NCI-H526 treated with DMSO at 0.1 percent for 48 hours (cell line): ENCODE measurements at regions not wholly inside any gene's neighbourhood (a gene's known extent, or its start where the extent isn't known, plus 50 kb on each side); places are given as distances from the start of the nearest gene placed in this dataset.

ENCODE experiments used
- DNase-seq: peaks from one replicate; lab custom pipeline; 2025; lab: John Stamatoyannopoulos, UW

DNA sequence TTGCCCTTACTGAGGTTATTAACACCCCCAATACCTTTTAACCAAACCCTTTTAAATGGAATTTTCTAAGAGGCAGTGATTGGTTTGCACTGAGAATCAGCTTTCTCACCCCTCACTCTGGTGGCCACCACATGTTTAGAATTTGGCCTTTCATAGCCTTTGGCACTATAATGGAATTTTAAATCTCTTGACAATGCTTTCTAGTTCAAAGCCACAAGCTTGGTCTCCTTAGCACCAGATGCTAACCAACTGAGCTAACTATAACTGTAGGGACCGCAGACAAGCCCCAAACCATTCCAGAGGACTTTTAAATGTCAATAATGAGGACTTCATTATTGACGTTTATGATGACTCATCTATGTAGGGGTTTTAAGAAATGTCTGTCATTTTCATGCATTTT is 238.7 kb upstream of the SNX7 start:
- DNase-seq = no peak

DNA sequence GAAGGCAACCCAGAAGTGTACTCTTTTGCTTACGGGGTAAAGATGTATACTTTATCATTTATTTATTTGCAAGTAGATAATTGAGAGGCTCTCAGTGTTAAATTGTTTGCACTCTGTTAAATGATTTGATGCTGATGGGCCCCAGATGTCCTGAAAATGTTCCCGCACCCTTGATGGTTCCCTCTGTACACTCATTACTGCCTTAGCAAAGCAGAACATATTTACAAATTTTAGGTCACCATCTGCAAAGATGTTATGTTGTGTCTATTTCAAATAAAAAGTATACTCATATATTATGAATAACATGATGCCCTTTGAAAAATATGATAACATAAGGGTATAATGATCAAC is 240.5 kb upstream of the SNX7 start:
- DNase-seq = no peak

DNA sequence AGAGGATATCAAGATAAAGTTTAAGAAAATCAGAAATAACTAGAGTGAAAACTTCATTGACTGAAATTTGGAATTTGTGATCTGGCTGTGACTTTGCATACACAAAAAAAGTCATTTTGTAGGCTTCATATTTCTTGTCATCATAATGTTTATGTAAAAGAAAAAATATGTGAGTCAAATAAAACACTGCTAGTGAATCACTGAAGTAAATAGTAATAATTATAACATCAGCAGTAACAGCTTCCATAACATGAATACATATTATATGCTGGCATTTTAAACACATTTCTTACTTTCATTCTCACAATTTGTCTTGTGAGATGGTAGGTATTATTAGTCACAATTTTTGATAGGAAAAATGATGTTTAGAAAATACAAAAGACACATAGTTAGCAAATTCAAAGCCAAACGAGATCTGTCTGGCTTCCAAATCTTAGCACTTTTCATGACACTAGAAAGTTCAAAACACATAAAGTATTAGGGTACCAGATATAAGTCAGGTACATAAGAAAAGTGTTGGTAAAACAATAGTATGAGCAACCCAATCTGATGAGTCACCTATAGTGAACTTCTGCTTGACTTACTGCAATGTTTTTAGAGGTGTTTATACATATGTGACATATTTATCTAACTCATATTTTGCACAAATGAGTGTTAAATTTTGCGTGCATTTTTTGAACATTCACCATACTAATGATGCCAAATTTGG is 241.0 kb upstream of the SNX7 start:
- DNase-seq = no peak

DNA sequence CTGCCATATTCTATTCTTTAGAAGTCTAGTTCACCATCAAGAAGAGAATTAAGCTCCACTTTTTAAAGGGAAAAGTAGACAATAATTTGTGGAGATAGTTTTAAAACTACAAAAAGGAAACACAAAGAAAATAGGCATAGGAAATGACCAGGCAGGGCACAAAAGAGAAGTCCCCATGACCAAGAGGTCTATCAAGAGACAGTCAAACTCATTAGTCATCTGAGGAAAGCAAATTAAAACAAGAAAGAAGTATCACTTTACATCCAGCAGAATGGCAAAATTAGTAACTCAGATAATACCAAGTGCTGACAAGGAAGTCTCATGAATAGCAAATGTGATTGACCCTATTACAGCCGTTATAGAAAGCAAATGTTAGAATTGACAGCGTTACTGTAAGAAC is 243.7 kb upstream of the SNX7 start:
- no peak for DNase-seq

DNA sequence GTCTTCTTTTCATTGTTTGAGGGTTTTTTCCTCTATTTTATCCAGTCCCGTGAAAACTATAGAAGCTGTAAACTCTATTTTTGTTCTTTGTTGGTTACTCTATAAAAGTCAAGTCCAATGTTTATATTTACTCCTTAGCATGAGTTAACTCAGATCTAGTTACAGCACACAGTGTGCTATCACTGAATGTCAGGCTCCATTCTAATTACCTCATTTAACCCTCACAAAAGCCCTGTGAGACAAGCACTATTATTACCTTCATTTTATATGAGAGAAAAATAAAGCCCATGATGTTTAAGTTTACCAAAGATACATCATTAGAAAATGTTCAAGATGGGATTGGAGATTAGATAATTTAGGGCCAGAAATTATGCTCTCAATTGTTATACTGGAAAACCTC is 251.4 kb upstream of the SNX7 start:
- no peak for DNase-seq

DNA sequence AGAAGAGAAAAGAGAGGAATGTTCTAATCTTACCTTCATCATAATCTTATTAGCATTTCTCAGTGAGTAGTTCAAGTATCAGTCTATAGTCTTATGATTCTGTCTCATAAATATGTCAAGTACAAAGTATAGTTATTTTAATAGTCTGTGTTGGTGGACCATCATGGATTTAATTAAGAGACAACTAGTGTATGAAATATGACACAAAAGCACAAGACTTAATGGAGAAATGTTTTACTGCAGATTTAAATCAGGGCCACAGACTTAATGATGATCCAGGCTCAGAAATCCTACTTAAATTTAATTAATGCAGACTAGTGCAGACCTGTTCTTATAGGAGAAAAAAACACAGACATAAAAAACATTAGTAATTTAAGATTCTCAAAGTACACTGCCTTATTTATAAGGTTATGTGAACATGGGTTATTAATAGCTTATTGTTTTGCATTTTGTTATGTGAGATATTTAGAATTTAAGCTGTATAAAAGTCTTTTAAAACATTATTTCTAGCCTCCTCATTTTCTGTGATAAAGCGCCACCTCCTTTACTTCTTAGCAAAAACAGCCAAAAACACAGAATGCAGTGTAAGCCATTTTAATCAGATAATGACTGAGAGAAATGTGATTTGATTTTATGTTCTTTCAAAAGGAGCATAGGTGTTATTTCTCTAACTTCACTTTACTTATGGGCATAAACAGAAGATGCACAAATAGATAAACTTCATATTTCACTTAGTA is 255.0 kb upstream of the SNX7 start:
- DNase-seq = no peak

DNA sequence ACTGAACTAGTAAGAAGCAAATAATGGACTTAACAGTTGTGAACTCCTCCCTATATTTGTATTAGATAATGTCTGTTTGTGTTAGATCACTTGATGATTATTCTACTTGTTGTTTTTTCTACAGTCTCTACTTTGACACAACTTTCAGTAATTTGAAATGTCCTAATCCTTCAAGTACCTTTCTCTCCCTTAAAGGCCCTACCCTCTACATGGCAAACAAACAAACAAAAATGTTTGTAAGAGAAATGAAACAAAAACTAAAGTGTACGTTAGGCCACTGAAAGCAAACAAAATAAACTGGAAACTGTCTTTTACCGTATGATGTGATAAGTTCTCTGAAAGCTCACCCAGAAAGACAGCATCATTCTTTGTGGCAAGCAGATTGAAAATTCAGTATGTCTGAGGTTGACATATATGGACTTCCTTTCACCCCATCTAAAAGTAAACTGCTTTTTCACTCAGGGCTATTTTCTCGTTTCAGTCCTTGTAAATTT is 255.9 kb upstream of the SNX7 start:
- DNase-seq = no peak

DNA sequence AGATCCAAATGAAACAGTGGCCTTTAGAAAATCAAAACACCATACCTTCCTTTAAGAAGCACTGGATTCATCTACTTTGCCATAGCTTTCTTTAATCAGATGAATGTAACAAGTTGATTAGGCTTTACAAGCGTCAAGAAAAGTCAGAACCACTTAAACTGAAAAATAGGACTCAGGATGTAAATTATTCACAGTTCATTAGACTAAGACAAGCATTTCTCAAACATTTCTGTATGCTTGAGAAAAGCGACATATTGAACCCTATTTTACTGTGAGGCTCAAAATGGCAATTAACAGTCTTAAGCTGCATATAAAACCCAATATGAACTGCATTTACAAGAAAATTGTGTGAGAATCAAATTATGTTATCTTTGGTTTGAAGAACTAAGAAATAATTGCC is 256.7 kb upstream of the SNX7 start:
- DNase-seq = no peak

DNA sequence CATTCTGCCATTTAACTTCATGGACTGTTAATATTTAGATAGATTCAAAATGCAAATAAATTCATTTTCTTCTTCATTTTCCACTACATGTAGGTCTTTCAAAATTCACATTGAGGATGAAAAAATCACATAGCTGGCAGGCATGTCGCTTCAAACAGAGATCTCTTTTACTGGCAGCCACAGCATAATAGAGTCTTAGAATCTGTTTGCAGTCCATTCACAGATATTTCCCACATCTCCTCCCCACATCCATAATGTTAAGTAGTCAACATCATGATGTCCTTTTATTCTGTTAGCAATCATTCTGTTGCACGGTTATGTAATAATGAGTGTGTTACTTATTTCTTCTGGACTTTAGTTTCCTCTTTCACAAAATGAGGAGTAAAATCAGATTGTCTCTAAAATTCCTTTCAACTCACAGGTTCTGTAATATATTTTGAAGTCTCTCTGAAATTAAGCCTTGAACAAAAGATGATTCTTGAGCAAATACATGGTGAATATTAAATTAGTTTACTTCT is 257.5 kb upstream of the SNX7 start:
- DNase-seq = no peak

DNA sequence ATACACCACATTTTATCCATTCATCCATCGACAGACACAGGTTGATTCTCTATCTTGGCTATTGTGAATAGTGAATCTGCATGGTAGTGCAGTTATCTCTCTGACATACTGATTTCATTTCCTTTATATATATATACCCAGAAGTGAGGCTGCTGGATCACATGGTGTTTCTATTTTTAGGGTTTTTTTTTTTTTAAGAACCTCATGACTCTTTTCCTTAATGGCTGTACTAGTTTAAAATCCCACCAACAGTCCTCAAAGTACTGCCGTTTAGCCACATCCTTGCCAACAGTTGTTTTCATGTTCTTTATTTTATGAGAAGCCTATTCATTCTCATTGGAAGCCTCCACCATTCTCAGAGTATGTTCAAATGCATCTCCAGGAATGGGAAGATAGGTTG is 258.7 kb upstream of the SNX7 start:
- DNase-seq = no peak

DNA sequence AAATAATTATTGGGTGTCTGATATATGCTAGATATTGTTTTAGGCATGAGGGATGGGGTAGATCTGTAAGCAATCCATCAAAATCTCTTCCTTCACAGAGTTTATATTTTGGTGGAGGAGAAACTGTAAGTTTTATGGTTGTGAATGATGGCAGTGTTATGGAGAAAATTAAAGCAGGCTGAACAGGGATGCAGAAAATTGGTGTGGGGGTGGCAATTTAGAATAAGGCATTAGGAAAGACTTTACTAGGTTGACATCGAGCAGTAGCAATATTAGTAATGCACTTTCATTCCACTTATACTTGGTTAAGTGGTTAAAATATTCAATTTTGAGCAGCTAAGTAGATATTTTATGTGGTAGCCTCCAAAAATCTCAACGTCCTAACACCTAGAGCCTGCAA is 261.1 kb upstream of the SNX7 start:
- DNase-seq = no peak

DNA sequence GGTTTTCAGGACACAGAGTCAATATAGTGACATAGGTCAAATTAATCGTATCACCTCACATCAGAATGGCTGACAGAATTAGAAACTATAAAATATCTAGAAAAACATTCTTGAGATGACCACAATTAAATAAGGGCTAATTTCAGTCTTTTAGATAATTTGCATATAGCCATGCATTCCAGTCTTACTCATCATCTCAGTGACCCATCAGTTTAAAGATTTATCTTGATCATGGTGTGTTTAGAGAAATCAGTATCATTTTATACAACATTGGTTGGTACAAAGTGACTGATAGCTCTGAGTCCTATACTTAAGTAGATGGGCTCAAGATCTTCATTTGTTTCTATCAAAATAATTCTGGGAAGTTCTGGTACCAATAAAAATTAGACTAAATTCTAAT is 262.3 kb upstream of the SNX7 start:
- no peak for DNase-seq

DNA sequence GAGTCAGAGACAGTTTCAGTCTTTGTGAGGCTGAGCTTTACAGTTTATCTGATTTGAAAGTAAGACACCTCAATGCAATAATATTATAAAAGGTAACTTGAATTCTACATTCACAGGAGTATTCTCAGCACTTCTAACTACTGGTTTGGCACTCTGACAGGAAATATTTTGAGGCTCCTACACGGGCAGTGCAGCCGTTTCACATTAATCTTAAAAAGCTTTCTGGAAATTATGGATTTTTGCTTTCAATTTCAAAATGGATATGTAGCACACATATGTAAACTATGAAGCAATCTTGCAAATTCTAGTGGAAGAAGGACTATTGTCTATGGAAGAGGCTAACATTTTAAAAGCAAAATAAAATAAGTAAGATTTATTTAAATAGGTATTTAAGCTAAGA is 262.9 kb upstream of the SNX7 start:
- no peak for DNase-seq

DNA sequence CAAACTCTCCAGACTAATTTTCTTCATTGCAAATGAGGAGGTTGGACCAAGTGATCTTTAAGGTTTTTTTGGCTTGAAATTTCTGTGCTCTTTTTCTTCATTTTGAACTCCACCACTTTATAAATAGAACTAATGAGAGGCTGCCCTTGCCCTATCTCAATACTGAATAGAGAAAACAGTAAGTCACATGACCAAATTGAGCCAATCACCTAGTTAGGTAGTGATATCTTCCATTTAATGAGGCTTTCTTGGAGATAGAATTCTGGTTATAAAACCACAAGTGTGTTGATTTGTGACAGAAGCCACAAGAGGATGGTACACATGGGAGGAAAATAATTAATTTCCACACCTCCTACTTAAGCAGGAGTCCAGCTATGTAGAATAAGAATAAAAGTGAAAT is 263.4 kb upstream of the SNX7 start:
- no peak for DNase-seq

DNA sequence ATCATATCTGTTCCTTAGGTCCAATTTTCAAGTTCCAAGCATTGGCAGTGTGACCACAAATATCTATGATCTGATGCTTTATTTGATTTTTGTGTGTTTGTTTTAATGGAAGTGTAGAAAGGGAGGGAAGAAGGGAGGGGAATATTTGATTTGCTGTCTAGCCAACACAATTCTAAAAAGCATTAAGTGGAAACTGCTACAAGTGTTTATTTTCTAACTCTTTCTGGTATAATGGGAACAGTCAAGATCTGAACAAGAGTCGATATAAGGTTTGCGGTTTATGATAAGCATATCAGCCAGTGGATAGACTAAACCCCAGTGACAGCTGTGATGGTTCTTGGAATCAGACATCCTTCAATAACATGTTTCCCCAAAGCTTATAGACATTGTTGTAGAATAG is 267.8 kb upstream of the SNX7 start:
- DNase-seq = no peak

DNA sequence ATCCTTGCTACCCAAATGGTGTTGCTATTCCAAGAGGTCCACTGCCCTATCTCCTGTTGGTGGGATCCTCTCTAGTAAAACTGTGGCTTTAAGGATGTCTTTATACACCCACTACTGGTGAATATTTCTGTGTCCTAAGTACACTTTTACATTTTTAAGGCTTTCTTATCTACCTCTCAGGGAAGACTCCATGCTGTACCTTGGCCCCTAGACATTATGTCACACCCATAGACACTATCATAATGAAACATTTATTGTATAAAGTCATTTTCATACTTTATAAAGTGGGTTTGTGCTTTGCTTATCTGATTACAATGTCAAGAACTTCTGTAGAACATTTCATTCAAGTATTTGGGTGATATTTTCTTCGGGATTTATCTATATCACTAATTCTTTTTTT is 270.3 kb upstream of the SNX7 start:
- DNase-seq = no peak

DNA sequence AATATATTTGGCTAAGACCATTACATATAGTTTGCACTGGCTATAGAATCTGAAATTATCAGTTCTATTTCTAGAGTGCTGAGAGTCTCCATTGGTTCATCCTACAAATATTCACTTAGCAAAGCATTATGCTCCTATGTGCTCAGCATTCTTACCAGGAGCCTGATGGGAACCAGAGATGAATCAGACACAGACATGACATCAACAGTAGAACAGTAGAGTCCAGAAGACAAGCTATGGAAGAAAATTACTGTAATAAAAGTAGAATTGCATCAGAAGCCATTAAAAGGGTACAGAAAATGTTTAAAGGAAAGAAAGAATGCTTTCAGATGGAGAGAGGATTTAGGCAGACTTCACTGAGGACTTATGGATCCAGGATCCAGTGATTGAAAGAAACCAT is 271.7 kb upstream of the SNX7 start:
- DNase-seq = no peak

DNA sequence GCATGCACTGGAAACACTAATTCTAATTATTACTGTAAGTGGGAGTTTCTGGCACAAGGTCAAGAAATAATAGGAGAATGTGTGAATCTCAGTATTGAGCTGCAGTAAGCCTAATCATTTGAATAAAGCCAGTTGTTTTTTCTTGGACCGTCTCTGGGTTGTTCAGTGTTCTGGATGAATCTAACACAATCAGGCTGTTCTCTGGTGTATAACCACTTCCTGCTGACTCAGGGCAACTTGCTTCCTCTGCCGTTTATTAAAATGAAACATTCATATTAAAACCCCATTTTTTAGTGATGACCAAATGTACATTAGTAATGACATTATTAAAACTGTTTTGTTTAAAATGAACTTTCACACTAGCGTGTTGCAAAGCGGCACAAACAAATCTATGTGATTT is 273.1 kb upstream of the SNX7 start:
- DNase-seq = no peak

DNA sequence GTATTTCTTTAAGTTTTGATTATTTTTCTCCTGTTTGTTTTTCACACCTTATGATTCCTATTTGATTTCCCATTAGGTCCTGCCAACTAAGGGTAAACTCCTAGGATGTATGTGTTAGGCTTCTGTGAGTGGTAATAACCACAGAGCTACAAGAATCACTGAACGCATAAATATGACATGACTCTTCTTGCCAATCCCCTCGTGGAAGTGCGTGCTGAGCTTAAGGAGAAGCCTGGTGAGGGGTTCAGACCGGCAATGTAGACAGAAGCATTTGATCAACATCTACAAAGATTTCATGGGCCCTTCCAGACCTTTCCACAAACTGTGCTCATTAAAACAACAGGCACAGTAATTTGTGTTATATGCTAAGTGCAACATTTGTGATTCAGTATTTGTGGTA is 273.8 kb upstream of the SNX7 start:
- no peak for DNase-seq

DNA sequence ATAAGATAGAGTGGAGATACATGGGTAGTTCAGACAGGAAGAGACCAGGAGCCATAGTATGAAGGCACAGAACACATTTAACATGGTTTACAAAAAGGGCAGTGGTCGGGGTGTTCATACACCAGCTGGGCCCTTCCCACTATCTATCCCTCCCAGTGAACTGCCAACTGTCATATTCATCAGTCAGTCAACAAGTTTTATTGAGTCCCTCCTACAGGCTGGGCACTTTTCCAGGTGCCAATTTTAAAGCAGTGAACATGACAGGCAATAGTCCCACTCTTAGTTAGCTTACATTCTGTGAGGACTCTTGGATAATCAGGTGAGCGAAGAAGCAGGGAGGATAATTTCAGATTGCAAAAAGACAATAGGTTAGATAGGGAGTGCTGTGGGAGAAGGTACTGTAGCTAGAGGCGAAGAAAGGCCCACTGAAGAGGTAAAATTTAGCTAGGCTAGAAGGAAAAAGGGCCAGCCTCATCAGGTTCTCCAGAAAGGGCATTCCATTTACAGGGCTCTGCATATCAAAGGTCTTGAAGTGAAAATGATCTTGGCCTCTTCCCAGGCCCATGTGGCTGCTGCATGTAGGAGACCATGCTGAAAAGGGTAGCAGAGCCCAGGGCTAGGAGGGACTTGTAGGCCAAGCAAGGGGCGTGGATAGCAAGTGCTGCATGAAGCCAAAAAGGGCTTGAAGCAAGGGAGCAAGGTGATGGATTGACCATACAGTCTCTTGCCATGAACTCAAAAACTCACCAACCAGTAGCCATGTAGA is 274.7 kb upstream of the SNX7 start:
- DNase-seq = no peak

DNA sequence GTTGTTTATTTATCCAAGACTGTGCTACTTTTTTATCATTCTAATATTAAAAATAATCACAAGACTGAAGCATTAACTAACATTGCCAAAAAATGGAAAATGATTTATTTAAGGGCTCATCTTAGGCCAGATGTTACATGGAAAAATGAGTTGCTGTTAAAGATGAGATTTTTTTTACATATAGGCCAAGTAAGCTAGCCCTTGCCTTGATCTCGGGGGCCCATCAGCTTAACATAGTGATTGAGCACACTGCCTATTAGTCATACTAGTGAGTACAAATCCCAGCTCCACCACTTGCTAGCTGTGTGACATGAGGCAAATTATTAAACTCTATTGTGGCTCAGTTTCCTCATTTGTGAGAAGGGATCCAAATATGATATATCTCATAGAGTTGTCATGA is 275.9 kb upstream of the SNX7 start:
- no peak for DNase-seq

DNA sequence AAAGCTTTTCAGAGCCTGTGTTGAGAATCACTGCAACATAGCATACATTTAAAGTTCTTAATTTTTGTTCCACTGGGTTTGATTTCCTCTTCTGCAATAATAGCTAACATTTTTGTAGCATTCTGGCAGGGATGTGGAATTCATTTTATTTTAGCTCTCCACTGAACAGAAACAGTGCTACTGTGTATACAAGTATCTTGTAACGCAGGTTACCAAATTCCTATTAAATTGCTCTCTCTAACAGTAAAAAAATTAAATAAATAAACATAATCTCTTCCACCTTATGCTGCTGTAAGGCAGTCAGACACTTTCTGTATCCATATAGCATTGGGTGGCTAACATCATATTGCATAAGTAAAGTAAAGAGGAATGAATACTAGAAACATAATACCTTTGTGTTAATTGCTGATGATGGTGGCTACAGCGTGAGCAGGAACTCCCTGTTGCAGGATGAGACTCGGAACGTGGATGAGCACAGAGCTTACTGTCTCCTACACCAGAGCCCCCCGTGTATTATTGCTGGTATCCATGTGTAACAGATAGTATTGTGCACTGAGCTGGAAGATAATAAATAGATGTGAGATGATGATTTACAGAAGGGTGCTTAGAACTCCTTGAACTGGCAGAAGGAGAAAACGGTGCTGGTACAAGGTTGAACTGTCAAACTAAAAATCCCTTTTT is 276.9 kb upstream of the SNX7 start:
- no peak for DNase-seq
